H1 (cell line): ENCODE measurements at regions not wholly inside any gene's neighbourhood (a gene's known extent, or its start where the extent isn't known, plus 50 kb on each side); places are given as distances from the start of the nearest gene placed in this dataset.

ENCODE experiments used
- ATF2 ChIP-seq: IDR thresholded peaks from 2 replicates; pipeline ENCODE4 v1.6.1; 2012; ENCODE audit warnings: low read length, inconsistent platforms
- BRCA1 ChIP-seq: IDR thresholded peaks from 2 replicates; pipeline ENCODE4 v1.6.1; 2012; ENCODE audit warnings: low read depth, low read length, improper control_type of control experiment
- CHD2 ChIP-seq: IDR thresholded peaks from 2 replicates; pipeline ENCODE4 v1.6.1; 2012; ENCODE audit warnings: low read length, improper control_type of control experiment
- CHD7 ChIP-seq: fragments of 300-600 bp; sonication (generic); IDR thresholded peaks from 2 replicates; pipeline ENCODE4 v1.7.1; 2012; ENCODE audit warnings: low read length, moderate library complexity, mild to moderate bottlenecking, inconsistent platforms; ENCODE audit not compliant: insufficient replicate concordance
- EGR1 ChIP-seq: IDR thresholded peaks from 2 replicates; pipeline ENCODE4 v1.6.1; 2011; ENCODE audit warnings: low read depth, low read length, borderline replicate concordance
- MAX ChIP-seq: IDR thresholded peaks from 2 replicates; pipeline ENCODE4 v1.6.1; 2012; ENCODE audit warnings: inconsistent platforms
- POLR2A ChIP-seq, 2 experiments: IDR thresholded peaks; 1 replicate in 1 of 2; 2 replicates in 1 of 2; pipeline ENCODE4 v1.6.1; 2011; ENCODE audit warnings: low read depth in 2 of 2, low read length in 2 of 2, mild to moderate bottlenecking in 2 of 2; ENCODE audit errors: control extremely low read depth in 1 of 2
- RNF2 ChIP-seq: fragments of 200-900, 300-1000 bp; sonication (generic); IDR thresholded peaks from 2 replicates; pipeline ENCODE4 v1.7.1; 2016; ENCODE audit warnings: borderline replicate concordance, low read depth, mild to moderate bottlenecking, antibody characterized with exemption, low read length; ENCODE audit not compliant: poor library complexity, severe bottlenecking; ENCODE audit errors: missing control alignments
- RXRA ChIP-seq: IDR thresholded peaks from 2 replicates; pipeline ENCODE4 v1.6.1; 2011; ENCODE audit warnings: low read depth, mild to moderate bottlenecking, low read length, moderate library complexity; ENCODE audit not compliant: insufficient read depth
- SP2 ChIP-seq: IDR thresholded peaks from 2 replicates; pipeline ENCODE4 v1.6.1; 2012; ENCODE audit warnings: mild to moderate bottlenecking, low read length, inconsistent platforms
- TBP ChIP-seq: IDR thresholded peaks from 2 replicates; pipeline ENCODE4 v1.6.1; 2011; ENCODE audit warnings: low read depth, low read length, improper control_type of control experiment

GRCh38 chr4:126859314-126859713 is 773.4 kb upstream of the INTU start (continued):
- TF ChIP-seq CHD7 (no peak), RXRA (no peak), CHD2 (no peak), SP2 (no peak), BRCA1 (no peak), ATF2 (no peak), EGR1 (no peak), MAX (no peak), POLR2A (IDR thresholded peaks at IDR 0.05; ENCODE audit: control extremely low read depth in 1 of 2, low read depth in 2 of 2, low read length in 2 of 2) (no peak), TBP (no peak), RNF2 (no peak)
